Stomach smooth muscle (tissue), 2 donors: ENCODE measurements at regions not wholly inside any gene's neighbourhood (a gene's known extent, or its start where the extent isn't known, plus 50 kb on each side); places are given as distances from the start of the nearest gene placed in this dataset.

Experiments used
- H3K27ac ChIP-seq: one replicate; pipeline ENCODE4 v1.7.0; 2013; ENCODE audit warnings: mild to moderate bottlenecking, low read length, inconsistent platforms
- H3K27me3 ChIP-seq, 2 donors: one replicate each; pipeline ENCODE4 v1.7.0; 2013; ENCODE audit warnings: low read length in 2 of 2; ENCODE audit not compliant: insufficient read depth in 2 of 2, control insufficient read depth in 1 of 2
- H3K36me3 ChIP-seq, 2 donors: one replicate each; pipeline ENCODE4 v1.7.0; 2013; ENCODE audit warnings: low read length in 2 of 2; ENCODE audit not compliant: control insufficient read depth in 2 of 2, insufficient read depth in 2 of 2
- H3K4me1 ChIP-seq: one replicate; pipeline ENCODE4 v1.7.0; 2013; ENCODE audit warnings: low read length; ENCODE audit not compliant: control insufficient read depth, insufficient read depth
- H3K4me3 ChIP-seq, 2 donors: one replicate each; pipeline ENCODE4 v1.7.0; 2013; ENCODE audit warnings: low read length in 2 of 2
- H3K9ac ChIP-seq, 2 donors: one replicate each; pipeline ENCODE4 v1.7.0; 2013; ENCODE audit warnings: low read length in 2 of 2, mild to moderate bottlenecking in 1 of 2
- H3K9me3 ChIP-seq, 2 donors: one replicate each; pipeline ENCODE4 v1.7.0; 2013; ENCODE audit warnings: low read length in 2 of 2; ENCODE audit not compliant: control insufficient read depth in 2 of 2
- donor health status: healthy.
- donor health status: Pancreatic carcinoma.

DNA sequence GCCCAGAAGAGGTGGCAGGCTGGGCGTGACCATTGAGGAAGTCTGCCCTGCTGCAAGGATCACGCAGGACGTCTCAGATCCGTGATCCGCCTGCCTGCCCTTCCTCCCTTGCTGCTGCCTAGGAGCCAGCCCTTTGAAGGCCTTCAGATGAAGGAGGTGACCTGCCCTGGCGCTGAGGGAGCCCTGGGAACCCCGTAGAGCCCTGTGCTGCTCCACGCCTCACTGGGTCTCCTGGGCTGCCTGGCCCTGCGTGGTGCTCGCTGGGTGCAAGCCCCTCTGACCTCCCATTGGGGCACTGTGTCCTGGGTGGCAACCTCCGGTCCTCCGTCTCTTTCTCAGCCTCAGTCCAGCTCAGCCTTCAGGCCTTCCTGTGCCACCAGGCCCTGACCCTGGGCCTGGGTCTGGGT lies 295.3 kb upstream of the IRX4 start:
- no peak overlapping the region for H3K27ac ChIP-seq
- H3K27me3 ChIP-seq: peaks cover 0 to 4% of the 10 kb centered on the region in 2 donors
- no peaks in the 10 kb centered on the region for H3K4me1 ChIP-seq
- no peaks in the 10 kb centered on the region for H3K36me3 ChIP-seq
- no peaks in the 10 kb centered on the region for H3K9me3 ChIP-seq
- H3K4me3 ChIP-seq: no peak overlapping the region
- no peak overlapping the region for H3K9ac ChIP-seq

DNA sequence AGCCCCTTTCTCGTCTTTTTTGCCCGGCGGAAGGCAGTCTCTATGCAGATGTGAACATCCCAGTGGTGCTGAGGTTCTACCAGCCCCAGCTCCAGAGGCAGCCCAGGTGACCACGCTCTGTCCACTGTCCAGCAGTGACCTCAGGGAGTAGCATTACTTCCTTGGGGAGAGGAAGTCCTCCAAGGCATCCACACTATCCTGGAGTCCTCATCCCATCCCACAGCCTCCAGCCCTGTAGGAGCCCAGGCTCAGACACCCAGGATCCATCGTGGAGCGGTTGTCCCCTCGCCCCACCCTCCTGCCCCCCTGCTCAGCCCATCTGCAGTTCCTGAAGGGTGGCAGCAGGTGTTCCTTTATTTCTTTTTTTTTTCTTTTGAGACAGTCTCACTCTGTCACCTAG lies 294.5 kb upstream of the IRX4 start:
- Histone ChIP-seq H3K27me3 (peaks cover 1 to 6% of the 10 kb centered on the region in 2 donors), H3K27ac (no peak overlapping the region), H3K36me3 (no peaks in the 10 kb centered on the region), H3K4me1 (no peaks in the 10 kb centered on the region), H3K9me3 (no peaks in the 10 kb centered on the region), H3K4me3 (no peak overlapping the region), H3K9ac (no peak overlapping the region)

- no peaks in the 10 kb centered on the region for H3K4me1 ChIP-seq
- no peaks in the 10 kb centered on the region for H3K9me3 ChIP-seq
- no peak overlapping the region for H3K27ac ChIP-seq
- H3K36me3 ChIP-seq: no peaks in the 10 kb centered on the region
- H3K27me3 ChIP-seq: peaks cover 3 to 7% of the 10 kb centered on the region in 2 donors
- H3K9ac ChIP-seq: no peak overlapping the region
- no peak overlapping the region for H3K4me3 ChIP-seq
Observed at GRCh38 chr5:2176581-2176980, 293.9 kb upstream of the IRX4 start.

GRCh38 chr5:2175842-2176404 lies 293.2 kb upstream of the IRX4 start:
- H3K36me3 ChIP-seq: no peaks in the 10 kb centered on the region
- H3K9ac ChIP-seq: no peak overlapping the region
- no peak overlapping the region for H3K27ac ChIP-seq
- H3K27me3 ChIP-seq: peaks cover 3 to 10% of the 10 kb centered on the region in 2 donors
- no peaks in the 10 kb centered on the region for H3K4me1 ChIP-seq
- no peaks in the 10 kb centered on the region for H3K9me3 ChIP-seq
- no peak overlapping the region for H3K4me3 ChIP-seq

DNA sequence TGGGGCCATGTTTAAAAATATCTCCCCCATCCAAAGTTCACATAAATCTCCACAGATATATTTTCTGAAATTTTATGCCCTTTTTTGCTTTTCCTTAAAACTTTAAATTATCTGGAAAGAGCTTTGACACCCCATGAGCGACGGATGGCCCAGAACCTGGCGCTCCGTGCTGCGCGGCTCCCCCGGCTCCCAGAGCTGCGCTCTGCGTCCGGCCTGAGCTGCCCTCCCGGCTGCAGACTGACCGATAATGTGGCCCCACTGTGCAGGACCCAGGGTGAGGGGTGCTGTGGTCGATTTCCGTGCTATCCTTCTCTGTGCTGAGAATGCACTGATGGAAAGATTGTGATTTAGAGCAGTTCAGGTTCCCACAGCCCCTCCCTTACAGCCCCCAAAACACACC lies 292.3 kb upstream of the IRX4 start:
- no peaks in the 10 kb centered on the region for H3K36me3 ChIP-seq
- no peak overlapping the region for H3K9ac ChIP-seq
- no peaks in the 10 kb centered on the region for H3K4me1 ChIP-seq
- H3K9me3 ChIP-seq: no peaks in the 10 kb centered on the region
- peaks cover 9 to 16% of the 10 kb centered on the region in 2 donors for H3K27me3 ChIP-seq
- H3K4me3 ChIP-seq: no peak overlapping the region
- H3K27ac ChIP-seq: no peak overlapping the region

- H3K27ac ChIP-seq: no peak overlapping the region
- H3K4me1 ChIP-seq: no peaks in the 10 kb centered on the region
- H3K36me3 ChIP-seq: no peaks in the 10 kb centered on the region
- peaks cover 11 to 16% of the 10 kb centered on the region in 2 donors for H3K27me3 ChIP-seq
- H3K4me3 ChIP-seq: no peak overlapping the region
- H3K9ac ChIP-seq: no peak overlapping the region
- H3K9me3 ChIP-seq: no peaks in the 10 kb centered on the region
Observed at GRCh38 chr5:2174538-2174937, 291.8 kb upstream of the IRX4 start.

- no peak overlapping the region for H3K9ac ChIP-seq
- no peaks in the 10 kb centered on the region for H3K4me1 ChIP-seq
- no peaks in the 10 kb centered on the region for H3K9me3 ChIP-seq
- no peak overlapping the region for H3K4me3 ChIP-seq
- H3K36me3 ChIP-seq: no peaks in the 10 kb centered on the region
- H3K27me3 ChIP-seq: peaks cover 13 to 17% of the 10 kb centered on the region in 2 donors
- H3K27ac ChIP-seq: no peak overlapping the region
Observed at GRCh38 chr5:2173151-2173834, 290.6 kb upstream of the IRX4 start.

GRCh38 chr5:2172471-2172870 lies 289.7 kb upstream of the IRX4 start:
- peaks cover 16 to 17% of the 10 kb centered on the region in 2 donors for H3K27me3 ChIP-seq

DNA sequence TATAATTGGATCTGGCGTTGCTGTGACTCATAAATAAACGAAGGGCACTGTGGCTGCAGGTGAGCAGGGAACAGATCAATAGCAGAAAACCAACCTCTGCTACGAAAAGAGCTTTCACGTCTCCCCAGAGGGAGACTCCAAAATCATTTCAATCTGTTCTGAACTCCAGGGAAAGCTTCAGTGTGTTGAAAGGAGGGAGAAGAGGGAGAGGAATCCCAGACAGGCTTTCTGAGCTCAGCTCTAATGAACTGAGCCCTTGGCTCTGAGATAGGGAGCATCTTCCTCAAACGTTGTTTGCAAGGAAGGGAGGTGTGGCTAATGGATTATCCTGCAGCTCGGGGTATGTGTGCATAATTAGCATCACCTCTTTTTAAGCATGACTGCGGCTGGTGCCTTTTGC lies 288.0 kb upstream of the IRX4 start:
- peaks cover 17 to 24% of the 10 kb centered on the region in 2 donors for H3K27me3 ChIP-seq
- H3K36me3 ChIP-seq: no peaks in the 10 kb centered on the region
- H3K27ac ChIP-seq: no peak overlapping the region
- H3K4me3 ChIP-seq: no peak overlapping the region
- H3K9me3 ChIP-seq: no peaks in the 10 kb centered on the region
- no peak overlapping the region for H3K9ac ChIP-seq
- H3K4me1 ChIP-seq: no peaks in the 10 kb centered on the region

More at GRCh38 chr5:2172471-2172870, 289.7 kb upstream of the IRX4 start:
- H3K4me3 ChIP-seq: no peak overlapping the region
- H3K4me1 ChIP-seq: no peaks in the 10 kb centered on the region
- H3K36me3 ChIP-seq: no peaks in the 10 kb centered on the region
- H3K9me3 ChIP-seq: no peaks in the 10 kb centered on the region
- no peak overlapping the region for H3K27ac ChIP-seq
- no peak overlapping the region for H3K9ac ChIP-seq

- H3K27me3 ChIP-seq: peaks cover 18 to 25% of the 10 kb centered on the region in 2 donors
- no peaks in the 10 kb centered on the region for H3K9me3 ChIP-seq
- no peaks in the 10 kb centered on the region for H3K36me3 ChIP-seq
Observed at GRCh38 chr5:2169850-2170760, 287.4 kb upstream of the IRX4 start.

More at GRCh38 chr5:2169850-2170760, 287.4 kb upstream of the IRX4 start:
- H3K27ac ChIP-seq: no peak overlapping the region
- no peak overlapping the region for H3K9ac ChIP-seq
- no peak overlapping the region for H3K4me3 ChIP-seq
- no peaks in the 10 kb centered on the region for H3K4me1 ChIP-seq
